ENCODE measurements at regions not wholly inside any gene's neighbourhood (a gene's known extent, or its start where the extent isn't known, plus 50 kb on each side); places are given as distances from the start of the nearest gene placed in this dataset.

DNA sequence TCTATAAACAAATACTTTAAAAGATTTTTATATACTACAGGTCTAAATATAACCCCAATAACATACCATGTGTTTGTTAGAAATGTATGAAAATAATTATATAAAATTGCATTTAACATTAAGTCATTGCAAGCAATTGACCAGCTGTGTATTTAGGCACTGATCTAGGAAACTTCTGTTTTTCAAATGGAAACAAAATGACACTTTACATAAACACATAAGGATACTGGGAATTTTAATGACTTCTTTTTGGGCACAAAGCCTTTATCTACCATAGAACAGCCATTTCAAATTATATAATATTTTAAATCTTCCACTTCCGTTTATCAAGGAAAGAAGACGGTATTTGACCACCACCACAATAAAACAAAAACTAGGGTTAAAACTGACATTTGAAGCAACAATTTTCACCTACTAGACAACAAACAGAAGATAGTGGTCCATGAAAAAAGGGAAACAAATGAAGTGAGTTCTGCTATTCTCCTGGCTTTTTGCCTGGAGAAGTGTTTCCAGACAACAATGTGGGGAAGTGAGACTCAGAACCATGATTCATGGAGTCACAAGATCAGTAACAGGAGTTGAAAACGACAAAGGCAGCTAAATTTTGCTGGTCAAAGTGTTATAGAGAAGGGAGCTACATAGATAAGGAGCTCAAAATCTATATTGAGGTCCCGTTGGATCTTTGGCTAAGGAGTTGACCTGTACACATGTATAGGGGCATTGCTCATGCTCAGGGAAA is 475.1 kb downstream of the TRHDE start:
- TF ChIP-seq, protein P1, sequence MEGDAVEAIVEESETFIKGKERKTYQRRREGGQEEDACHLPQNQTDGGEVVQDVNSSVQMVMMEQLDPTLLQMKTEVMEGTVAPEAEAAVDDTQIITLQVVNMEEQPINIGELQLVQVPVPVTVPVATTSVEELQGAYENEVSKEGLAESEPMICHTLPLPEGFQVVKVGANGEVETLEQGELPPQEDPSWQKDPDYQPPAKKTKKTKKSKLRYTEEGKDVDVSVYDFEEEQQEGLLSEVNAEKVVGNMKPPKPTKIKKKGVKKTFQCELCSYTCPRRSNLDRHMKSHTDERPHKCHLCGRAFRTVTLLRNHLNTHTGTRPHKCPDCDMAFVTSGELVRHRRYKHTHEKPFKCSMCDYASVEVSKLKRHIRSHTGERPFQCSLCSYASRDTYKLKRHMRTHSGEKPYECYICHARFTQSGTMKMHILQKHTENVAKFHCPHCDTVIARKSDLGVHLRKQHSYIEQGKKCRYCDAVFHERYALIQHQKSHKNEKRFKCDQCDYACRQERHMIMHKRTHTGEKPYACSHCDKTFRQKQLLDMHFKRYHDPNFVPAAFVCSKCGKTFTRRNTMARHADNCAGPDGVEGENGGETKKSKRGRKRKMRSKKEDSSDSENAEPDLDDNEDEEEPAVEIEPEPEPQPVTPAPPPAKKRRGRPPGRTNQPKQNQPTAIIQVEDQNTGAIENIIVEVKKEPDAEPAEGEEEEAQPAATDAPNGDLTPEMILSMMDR (IDR thresholded peaks at IDR 0.05) = no peak
- TF ChIP-seq POLR2A (IDR thresholded peaks at IDR 0.05) = no peak
